ENCODE measurements at regions not wholly inside any gene's neighbourhood (a gene's known extent, or its start where the extent isn't known, plus 50 kb on each side); places are given as distances from the start of the nearest gene placed in this dataset.

DNA sequence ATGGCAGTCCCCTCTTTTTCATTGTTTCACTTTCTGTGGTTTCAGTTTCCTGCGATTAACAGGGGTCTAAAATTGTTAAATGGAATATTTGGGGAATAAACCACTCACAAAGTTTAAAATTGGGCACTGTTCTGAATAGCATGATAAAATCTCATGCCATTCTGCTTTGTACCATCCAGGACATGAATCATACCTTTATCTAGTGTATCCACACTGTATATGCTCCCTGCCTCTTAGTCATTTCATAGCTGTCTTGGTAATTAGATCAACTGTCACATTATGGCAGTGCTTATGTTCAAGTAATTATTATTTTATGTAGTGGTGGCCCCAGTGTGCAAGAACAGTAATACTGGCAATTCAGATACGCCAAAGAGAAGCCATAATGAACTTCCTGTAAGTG, 734.5 kb downstream of the ZPLD1 start:
- intact Hi-C loops (cut with DNase I), result no loop called here
- H3K4me3 ChIP-seq, result no peak overlapping the region
- H3K27me3 ChIP-seq, result no peaks in the 10 kb centered on the region
- ATAC-seq (no peak), DNase-seq (no peak)
- TF ChIP-seq, protein P1, sequence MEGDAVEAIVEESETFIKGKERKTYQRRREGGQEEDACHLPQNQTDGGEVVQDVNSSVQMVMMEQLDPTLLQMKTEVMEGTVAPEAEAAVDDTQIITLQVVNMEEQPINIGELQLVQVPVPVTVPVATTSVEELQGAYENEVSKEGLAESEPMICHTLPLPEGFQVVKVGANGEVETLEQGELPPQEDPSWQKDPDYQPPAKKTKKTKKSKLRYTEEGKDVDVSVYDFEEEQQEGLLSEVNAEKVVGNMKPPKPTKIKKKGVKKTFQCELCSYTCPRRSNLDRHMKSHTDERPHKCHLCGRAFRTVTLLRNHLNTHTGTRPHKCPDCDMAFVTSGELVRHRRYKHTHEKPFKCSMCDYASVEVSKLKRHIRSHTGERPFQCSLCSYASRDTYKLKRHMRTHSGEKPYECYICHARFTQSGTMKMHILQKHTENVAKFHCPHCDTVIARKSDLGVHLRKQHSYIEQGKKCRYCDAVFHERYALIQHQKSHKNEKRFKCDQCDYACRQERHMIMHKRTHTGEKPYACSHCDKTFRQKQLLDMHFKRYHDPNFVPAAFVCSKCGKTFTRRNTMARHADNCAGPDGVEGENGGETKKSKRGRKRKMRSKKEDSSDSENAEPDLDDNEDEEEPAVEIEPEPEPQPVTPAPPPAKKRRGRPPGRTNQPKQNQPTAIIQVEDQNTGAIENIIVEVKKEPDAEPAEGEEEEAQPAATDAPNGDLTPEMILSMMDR (IDR thresholded peaks at IDR 0.05), result no peak
- no peaks in the 10 kb centered on the region for H3K36me3 ChIP-seq
- no peak overlapping the region for H3K27ac ChIP-seq
- H3K4me1 ChIP-seq, result no peaks in the 10 kb centered on the region
- H3K9me3 ChIP-seq, result no peaks in the 10 kb centered on the region

DNA sequence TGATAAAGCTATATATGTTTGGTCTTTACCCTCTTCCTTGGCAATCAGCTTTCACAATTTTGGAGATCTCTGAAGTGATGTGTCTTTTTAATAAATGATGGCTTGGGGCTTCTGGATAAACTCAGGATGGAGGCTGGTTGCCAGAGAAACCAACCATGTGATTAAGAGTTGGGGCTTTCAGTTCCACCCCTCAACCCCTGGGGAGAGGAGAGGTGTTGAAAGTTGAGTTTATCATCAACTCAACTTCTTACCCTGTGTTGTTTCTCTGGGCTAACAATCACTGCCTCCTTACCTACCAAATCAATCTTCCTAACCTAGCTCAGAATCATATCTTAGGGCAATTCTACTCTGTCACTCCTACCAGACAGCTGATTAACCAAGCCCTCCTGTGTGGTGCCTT, 735.8 kb downstream of the ZPLD1 start:
- Histone ChIP-seq H3K27ac (no peak overlapping the region), H3K4me3 (no peak overlapping the region), H3K36me3 (no peaks in the 10 kb centered on the region), H3K27me3 (no peaks in the 10 kb centered on the region), H3K9me3 (no peaks in the 10 kb centered on the region), H3K4me1 (no peaks in the 10 kb centered on the region)
- no peak for DNase-seq
- intact Hi-C loops (cut with DNase I), result no loop called here
- ATAC-seq, result no peak
- TF ChIP-seq, protein P1 (IDR thresholded peaks at IDR 0.05), result no peak

DNA sequence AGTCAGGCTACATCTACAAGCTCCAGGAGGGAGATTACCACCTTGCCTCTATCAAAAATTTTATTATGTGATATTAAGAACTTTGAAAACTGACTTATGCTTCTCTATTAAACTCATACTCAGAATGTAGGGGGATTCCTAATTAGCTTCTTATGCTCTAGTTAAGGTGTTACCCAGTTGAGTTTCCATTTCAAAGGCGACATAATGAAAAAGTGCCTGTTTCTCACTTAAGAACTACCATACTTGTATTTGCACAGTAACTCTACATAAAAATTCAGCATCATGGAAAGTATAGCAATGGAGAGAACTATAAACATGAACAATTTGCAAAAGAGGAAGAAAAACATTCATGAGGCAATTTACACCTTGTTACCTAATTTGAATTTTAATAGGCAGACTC, 739.1 kb downstream of the ZPLD1 start:
- Histone ChIP-seq H3K4me1 (no peaks in the 10 kb centered on the region), H3K36me3 (no peaks in the 10 kb centered on the region), H3K27ac (no peak overlapping the region), H3K27me3 (no peaks in the 10 kb centered on the region), H3K4me3 (no peak overlapping the region), H3K9me3 (no peaks in the 10 kb centered on the region)
- no peak for DNase-seq
- no peak for ATAC-seq
- TF ChIP-seq, protein P1 (IDR thresholded peaks at IDR 0.05), result no peak
- intact Hi-C loops (cut with DNase I), result no loop called here

DNA sequence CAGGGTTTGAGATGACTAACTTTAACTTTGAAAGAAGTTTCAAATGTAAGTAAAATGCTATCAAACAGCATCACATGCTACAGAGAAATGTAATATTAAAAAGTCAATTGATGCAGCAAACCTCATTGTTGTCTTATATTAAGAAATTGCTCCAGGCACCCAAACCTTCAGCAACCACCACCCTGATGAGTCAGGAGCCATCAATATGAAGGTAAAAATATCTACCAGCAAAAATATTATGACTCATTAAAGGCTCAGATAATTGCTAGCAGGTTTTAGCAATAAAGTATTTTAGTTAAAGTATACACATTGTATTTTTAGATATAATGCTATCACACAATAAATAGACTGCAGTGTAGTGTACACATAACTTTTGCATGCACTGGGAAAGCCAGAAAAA, 746.3 kb downstream of the ZPLD1 start:
- ATAC-seq (no peak), DNase-seq (no peak)
- TF ChIP-seq, protein P1 (IDR thresholded peaks at IDR 0.05), result no peak
- Histone ChIP-seq H3K27me3 (no peaks in the 10 kb centered on the region), H3K9me3 (no peaks in the 10 kb centered on the region), H3K4me1 (no peaks in the 10 kb centered on the region), H3K27ac (no peak overlapping the region), H3K36me3 (no peaks in the 10 kb centered on the region), H3K4me3 (no peak overlapping the region)
- intact Hi-C loops (cut with DNase I), result no loop called here

DNA sequence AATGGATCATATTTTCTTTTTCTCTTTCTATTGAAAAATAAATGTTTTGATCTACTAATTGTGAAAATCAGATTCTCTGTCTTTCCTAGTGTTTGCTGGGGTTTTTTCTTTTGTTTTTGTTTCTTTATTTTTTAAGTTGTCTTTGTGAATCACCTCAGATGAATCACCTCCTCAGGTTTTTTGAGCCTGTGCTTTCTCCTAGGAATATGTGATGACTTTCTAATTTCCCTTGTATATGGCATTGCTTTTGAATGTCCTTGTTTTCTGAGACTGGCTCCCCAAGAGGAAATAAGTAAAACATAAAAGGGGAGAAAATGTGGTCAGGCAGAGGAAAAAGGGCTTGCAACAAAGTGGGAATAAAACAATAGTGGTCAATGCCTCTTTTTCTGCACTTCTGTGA, 750.0 kb downstream of the ZPLD1 start:
- Histone ChIP-seq H3K36me3 (no peaks in the 10 kb centered on the region), H3K27me3 (no peaks in the 10 kb centered on the region), H3K9me3 (no peaks in the 10 kb centered on the region), H3K4me1 (no peaks in the 10 kb centered on the region), H3K27ac (no peak overlapping the region), H3K4me3 (no peak overlapping the region)
- intact Hi-C loops (cut with DNase I), result no loop called here
- no peak for DNase-seq
- TF ChIP-seq, protein P1 (IDR thresholded peaks at IDR 0.05), result no peak
- ATAC-seq, result no peak

DNA sequence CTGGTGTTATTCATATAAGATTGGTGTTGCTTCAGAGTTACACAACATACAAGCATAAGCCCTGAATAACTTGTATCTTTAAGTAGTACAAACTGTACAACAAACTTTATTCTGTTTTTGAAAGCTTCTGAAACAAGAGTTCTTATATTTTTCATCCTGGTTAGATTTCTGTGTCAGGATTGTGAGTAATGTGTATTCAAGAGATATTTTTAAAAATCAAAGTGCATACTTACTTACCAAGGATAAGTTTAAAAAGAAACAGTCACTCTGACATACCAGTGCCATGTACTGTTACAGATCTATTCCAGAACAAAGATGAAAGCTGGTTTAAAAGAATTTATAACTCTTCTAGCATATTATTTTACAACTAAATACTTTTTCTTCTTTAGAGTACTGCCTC, 755.1 kb downstream of the ZPLD1 start:
- Histone ChIP-seq H3K9me3 (no peaks in the 10 kb centered on the region), H3K4me3 (no peak overlapping the region), H3K36me3 (no peaks in the 10 kb centered on the region), H3K27me3 (no peaks in the 10 kb centered on the region), H3K27ac (no peak overlapping the region), H3K4me1 (no peaks in the 10 kb centered on the region)
- ATAC-seq (no peak), DNase-seq (no peak)
- intact Hi-C loops (cut with DNase I), result no loop called here
- TF ChIP-seq, protein P1 (IDR thresholded peaks at IDR 0.05), result no peak

Measured in upper lobe of right lung (tissue), 1 donor.